ENCODE measurements at regions not wholly inside any gene's neighbourhood (a gene's known extent, or its start where the extent isn't known, plus 50 kb on each side); places are given as distances from the start of the nearest gene placed in this dataset.
"Not testable (repeated sequence)": the region's sequence is repeated elsewhere in the genome, so short reads cannot be mapped to it uniquely, and the experiment has no call there.

DNA sequence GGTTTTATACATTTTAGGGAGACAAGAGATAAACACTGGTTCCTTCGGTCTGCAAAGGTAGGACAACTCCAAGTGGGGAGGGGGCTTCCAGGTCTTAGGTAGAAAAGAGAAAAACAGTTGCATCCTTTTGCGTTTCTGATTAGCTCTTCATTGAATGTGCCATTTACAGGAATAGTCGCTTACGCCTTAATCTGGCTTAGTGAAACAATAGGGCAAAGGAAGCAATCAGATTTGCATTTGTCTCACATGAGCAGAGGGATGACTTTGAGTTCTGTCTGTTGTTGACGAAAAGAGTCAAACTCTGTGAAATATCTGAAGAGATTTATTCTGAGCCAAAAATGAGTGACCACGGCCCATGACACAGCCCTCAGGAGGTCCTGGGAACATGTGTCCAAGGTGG, 166.0 kb upstream of the ATP10A start:
- no peaks in the 10 kb centered on the region for H3K27me3 Mint-ChIP-seq
- H3K4me1 Mint-ChIP-seq (ENCODE audit: low read depth), result no peaks in the 10 kb centered on the region
- H3K4me3 Mint-ChIP-seq, result no peak overlapping the region
- TF ChIP-seq, protein P1, sequence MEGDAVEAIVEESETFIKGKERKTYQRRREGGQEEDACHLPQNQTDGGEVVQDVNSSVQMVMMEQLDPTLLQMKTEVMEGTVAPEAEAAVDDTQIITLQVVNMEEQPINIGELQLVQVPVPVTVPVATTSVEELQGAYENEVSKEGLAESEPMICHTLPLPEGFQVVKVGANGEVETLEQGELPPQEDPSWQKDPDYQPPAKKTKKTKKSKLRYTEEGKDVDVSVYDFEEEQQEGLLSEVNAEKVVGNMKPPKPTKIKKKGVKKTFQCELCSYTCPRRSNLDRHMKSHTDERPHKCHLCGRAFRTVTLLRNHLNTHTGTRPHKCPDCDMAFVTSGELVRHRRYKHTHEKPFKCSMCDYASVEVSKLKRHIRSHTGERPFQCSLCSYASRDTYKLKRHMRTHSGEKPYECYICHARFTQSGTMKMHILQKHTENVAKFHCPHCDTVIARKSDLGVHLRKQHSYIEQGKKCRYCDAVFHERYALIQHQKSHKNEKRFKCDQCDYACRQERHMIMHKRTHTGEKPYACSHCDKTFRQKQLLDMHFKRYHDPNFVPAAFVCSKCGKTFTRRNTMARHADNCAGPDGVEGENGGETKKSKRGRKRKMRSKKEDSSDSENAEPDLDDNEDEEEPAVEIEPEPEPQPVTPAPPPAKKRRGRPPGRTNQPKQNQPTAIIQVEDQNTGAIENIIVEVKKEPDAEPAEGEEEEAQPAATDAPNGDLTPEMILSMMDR (IDR thresholded peaks at IDR 0.05), result no peak
- intact Hi-C loops (cut with micrococcal nuclease), result no loop called here
- DNase-seq, result no peak
- no peaks in the 10 kb centered on the region for H3K9me3 Mint-ChIP-seq
- no peak for ATAC-seq
- ChIA-PET CTCF (no interaction called here), POLR2A (no interaction called here)
- H3K36me3 Mint-ChIP-seq (ENCODE audit: low read depth), result no peaks in the 10 kb centered on the region
- H3K27ac Mint-ChIP-seq, result no peak overlapping the region

DNA sequence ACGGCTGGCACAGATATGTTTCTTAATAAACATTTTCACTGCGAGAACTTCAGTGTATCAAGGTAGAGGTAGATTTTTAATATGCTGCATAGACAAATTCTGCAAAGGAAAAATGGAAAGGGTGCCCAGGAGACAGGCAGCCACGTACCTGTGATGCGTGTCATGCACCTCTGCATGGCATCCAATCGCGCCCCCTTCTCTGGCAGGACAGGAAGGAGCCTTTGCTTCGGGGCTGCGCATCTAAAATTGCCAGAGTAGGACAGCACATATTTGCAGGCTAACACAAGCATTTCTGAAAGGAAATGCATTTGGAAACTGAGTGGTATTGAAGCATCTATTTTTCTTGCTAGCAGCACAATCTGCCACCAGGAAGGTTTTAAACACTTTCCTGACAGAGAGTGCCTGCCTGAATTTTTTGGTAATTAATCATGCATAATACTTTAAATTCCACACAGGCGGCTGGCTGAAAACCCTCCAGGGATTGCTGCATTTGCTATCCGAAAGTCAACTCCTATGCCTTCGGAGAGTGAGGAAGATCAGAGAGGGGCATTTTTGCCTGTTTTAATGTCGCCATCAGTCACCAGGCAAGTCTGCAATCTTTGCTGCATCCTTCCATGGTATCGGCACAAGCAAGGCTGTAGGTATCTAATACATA, 165.1 kb upstream of the ATP10A start:
- H3K27me3 Mint-ChIP-seq, result no peaks in the 10 kb centered on the region
- ATAC-seq (no peak), DNase-seq (no peak)
- TF ChIP-seq, protein P1 (IDR thresholded peaks at IDR 0.05), result no peak
- H3K4me1 Mint-ChIP-seq (ENCODE audit: low read depth), result no peaks in the 10 kb centered on the region
- CTCF ChIA-PET, result no interaction called here
- POLR2A ChIA-PET, result interaction anchor here (0.7 kb wide), 1 partner anchor 12 kb away, joined by 3 read pairs; no protein-coding TSS in a partner anchor
- no peaks in the 10 kb centered on the region for H3K9me3 Mint-ChIP-seq
- no peak overlapping the region for H3K27ac Mint-ChIP-seq
- intact Hi-C loops (cut with micrococcal nuclease), result no loop called here
- H3K4me3 Mint-ChIP-seq, result no peak overlapping the region
- H3K36me3 Mint-ChIP-seq (ENCODE audit: low read depth), result no peaks in the 10 kb centered on the region

DNA sequence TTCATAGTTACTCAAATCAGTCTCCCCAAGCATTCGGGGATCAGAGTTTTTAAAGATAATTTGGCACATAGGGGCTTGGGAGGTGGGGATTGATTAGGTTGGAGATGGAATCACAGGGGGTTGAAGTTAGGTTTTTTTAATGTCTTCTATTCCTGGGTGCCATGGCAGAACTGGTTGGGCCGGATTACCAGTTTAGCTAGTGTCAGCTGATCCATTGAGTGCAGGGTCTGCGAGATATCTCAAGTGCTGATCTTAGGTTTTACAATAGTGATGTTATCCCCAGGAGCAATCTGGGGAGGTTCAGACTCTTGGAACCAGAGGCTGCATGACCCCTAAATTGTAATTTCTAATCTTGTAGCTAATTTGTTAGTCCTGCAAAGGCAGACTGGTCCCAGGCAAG, 163.5 kb upstream of the ATP10A start:
- intact Hi-C loops (cut with micrococcal nuclease); POLR2A ChIA-PET; H3K36me3 Mint-ChIP-seq (ENCODE audit: low read depth); H3K9me3 Mint-ChIP-seq; CTCF ChIA-PET; H3K4me3 Mint-ChIP-seq; ATAC-seq; H3K27me3 Mint-ChIP-seq; H3K4me1 Mint-ChIP-seq (ENCODE audit: low read depth); H3K27ac Mint-ChIP-seq; DNase-seq: not testable (repeated sequence)

DNA sequence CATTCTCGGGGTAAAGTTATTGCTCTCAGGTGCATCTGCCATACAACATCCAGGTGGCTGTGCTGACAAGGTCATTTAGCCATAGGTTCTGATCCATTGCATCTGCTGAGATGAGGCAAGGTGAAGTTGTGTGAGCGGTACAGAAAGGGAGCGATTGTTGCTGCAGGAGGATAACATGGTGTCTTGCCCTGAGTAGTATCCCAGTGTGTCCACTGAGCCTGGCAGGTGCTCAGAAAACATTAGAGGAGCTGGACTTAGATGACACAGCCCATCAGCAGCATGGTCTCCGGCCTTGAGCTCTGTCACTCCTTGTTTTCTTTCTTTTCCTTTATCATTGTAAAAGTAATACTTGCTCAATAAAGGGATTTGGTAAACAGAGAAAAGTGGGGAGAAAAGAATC, 161.1 kb upstream of the ATP10A start:
- Mint-ChIP-seq H3K27me3 (no peaks in the 10 kb centered on the region), H3K36me3 (ENCODE audit: low read depth) (no peaks in the 10 kb centered on the region), H3K9me3 (no peaks in the 10 kb centered on the region), H3K4me1 (ENCODE audit: low read depth) (no peaks in the 10 kb centered on the region), H3K27ac (no peak overlapping the region), H3K4me3 (no peak overlapping the region)
- ChIA-PET CTCF (no interaction called here), POLR2A (no interaction called here)
- ATAC-seq (no peak), DNase-seq (no peak)
- TF ChIP-seq, protein P1 (IDR thresholded peaks at IDR 0.05), result no peak
- intact Hi-C loops (cut with micrococcal nuclease), result no loop called here

DNA sequence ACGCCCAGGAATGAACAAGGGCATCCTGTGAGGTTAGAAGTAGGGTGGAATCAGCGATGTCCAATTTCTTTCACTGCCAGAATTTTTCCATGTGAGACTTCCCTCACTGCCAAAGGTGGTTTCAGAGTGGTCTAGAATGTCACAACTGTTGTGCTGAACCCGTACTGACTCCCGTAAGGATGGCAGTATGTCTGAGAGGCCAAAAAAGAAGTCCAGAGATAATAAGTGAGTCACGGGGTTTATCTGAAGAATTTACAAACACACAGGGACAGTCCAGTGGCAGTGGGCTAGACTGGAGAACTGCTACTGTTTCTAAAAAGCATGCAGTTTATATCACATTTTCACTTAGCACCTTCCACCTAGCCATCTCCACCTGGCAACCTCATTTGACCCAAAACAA, 160.6 kb upstream of the ATP10A start:
- CTCF ChIA-PET, result no interaction called here

More for the DNA sequence above, 160.6 kb upstream of the ATP10A start:
- H3K4me1 Mint-ChIP-seq (ENCODE audit: low read depth), result no peaks in the 10 kb centered on the region
- no peaks in the 10 kb centered on the region for H3K36me3 Mint-ChIP-seq (ENCODE audit: low read depth)
- H3K27me3 Mint-ChIP-seq, result no peaks in the 10 kb centered on the region
- POLR2A ChIA-PET, result no interaction called here
- TF ChIP-seq, protein P1 (IDR thresholded peaks at IDR 0.05), result no peak
- H3K9me3 Mint-ChIP-seq, result no peaks in the 10 kb centered on the region
- DNase-seq (no peak), ATAC-seq (no peak)
- no peak overlapping the region for H3K27ac Mint-ChIP-seq
- H3K4me3 Mint-ChIP-seq, result no peak overlapping the region
- intact Hi-C loops (cut with micrococcal nuclease), result no loop called here
